DMS153 (cell line): ENCODE measurements at regions not wholly inside any gene's neighbourhood (a gene's known extent, or its start where the extent isn't known, plus 50 kb on each side); places are given as distances from the start of the nearest gene placed in this dataset.
"Not testable (repeated sequence)": the region's sequence is repeated elsewhere in the genome, so short reads cannot be mapped to it uniquely, and the experiment has no call there.

Source experiments
- DNase-seq: peaks from one replicate; lab custom pipeline; 2025; lab: John Stamatoyannopoulos, UW

DNA sequence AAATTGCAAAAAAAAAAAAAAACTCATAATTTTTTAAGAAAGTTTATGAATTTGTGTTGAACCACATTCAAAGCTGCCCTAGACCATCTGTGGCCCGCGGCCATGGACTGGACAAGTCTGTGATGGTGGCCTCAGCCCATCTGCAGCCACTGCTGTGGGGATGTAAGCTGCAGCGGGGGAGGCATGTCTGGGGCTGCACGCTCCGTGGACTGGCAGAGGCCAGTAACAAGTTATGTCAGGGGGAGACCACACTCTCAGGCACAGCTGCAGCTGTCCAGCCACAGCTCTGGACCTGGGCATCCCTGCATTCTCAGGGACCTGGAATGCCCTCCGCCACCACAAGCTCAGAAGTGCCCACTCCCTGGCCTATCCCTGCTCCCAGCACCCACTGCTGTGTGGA lies 1272.3 kb upstream of the CDH9 start:
- no peak for DNase-seq

DNA sequence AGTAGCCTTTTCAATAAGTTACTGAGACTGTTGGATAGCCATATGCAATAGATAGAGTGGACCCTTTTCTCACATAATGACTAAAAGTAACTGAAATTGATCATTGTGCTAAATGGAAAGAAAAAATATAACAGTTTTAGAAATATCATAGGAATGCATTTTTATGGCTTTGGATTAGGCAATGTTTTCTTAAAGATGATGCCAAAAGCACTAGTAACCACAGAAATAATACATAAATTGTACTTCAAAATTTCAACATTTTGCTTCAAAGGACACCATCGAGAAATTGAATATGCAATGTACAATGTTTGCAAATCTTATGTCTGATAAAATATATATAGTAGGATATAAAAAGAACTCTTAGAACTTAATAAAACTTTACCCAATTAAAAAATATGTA lies 1267.5 kb upstream of the CDH9 start:
- DNase-seq = no peak

GRCh38 chr5:28301712-28302111 lies 1263.3 kb upstream of the CDH9 start:
- DNase-seq = no peak

- DNase-seq = no peak
These were observed 1258.0 kb upstream of the CDH9 start for GRCh38 chr5:28296254-28297013.

- not testable (repeated sequence) for DNase-seq
These were observed 1248.6 kb upstream of the CDH9 start for GRCh38 chr5:28287021-28287420.

DNA sequence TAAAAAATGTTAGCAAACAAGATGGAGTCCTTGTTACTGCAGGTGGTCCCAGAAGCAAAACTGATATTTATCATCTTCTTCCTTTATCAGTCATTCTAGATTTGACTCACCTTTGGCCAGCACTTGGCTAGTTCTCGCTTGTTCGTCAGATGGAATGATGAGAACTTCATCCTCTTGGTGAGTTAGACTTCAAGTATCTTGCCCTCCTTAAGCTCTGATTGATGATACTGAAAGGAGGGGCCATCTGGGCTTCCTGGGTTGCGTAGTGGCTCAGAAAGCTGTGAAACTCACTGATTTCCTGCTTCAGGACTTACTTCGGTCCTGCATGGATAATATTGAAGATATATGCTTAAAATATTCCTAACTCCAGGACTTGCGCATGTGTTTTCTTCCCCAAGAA lies 1248.2 kb upstream of the CDH9 start:
- no peak for DNase-seq

DNA sequence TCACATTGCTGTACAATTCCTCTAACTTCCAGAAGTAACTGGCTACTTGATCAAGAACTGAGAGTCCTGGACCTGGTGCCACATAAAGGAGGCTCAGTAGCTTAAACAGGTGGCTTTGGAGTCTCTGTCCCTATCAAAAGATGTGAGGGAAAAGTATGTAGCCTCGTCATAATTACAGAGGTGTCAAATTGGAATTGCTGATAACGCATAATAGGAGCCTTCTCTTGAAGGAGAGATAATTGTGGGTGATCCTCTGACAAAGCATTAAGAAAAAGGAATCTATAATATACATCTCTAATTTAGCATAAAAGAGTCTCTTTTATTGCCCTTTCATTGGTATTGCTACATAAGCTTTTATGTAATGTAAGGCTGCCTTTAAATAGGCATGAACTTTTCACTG lies 1246.4 kb upstream of the CDH9 start:
- DNase-seq = no peak

DNA sequence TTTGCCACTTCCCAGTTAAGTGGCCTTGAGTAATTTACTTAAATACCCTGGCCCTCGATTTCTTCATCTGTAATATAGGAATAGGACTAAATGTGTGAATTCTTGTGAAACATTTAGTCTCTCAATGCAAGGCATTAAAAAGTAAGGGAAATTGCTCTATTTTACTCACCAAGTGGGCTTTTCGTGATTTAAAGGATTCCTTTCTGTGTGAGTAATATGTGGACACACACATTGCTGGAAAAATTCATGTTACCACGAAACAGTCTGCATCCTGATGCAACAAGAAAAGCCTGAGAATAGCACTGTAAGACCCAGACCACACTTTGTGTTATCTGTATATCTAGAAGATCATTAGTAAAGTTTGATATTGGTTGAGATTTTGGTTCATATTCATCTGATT lies 1243.0 kb upstream of the CDH9 start:
- DNase-seq = no peak

DNA sequence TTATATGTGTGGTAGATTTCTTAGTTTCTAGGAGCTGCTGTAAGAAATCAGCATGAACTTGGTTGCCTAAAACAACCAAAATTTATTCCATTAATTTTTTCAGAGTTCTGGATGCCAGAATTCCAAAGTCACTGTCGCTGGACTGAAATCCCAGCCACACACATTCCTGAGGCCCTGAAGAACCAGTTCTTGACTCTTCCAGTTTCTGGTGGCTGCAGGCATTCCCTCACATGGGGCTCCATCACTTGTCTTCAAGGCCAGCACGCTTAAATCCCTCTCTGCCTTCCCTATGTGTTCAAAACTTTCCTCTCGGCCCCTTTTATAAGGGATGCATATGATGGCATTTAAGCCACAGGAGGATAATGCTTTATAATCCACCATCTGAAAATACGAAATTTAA lies 1237.5 kb upstream of the CDH9 start:
- no peak for DNase-seq

- DNase-seq = no peak
These were observed 1231.6 kb upstream of the CDH9 start for GRCh38 chr5:28269978-28270377.

DNA sequence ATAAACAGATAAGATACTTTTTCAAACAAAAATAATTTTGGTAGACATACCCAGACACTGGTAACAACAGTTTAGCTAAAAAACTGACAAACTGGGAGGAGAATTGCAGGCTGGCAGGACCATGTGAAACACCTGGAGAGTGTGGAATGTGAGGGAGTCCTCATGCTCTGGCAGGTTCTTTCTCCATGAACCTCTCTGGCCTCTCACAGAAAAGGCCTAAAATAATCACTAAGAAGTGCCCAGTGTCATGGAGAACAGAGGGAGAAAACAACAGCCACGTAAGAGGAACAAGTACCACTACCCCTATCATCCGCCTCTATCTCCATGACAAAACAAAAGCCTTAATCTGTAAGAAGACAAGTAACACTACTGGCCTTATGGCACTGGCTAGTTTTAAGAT lies 1227.5 kb upstream of the CDH9 start:
- no peak for DNase-seq

DNA sequence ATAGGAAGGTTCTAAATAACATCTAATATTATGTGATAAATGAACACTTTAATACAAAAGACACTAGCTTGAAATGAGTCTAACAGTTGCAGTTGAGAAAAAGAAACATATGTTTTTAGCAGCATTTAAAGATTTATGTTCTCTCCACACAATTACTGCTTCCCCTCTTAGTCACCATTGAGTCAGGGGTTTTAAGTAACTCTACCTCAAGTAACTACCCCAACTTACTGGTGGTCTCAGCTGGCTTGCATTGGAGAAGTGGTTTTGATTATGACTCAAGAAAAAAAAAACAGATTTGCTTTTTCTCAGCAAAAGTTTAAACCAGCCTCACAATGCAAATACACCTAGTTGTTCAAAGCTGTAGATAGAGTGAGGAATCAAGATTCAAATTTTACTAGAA lies 1216.5 kb upstream of the CDH9 start:
- no peak for DNase-seq

DNA sequence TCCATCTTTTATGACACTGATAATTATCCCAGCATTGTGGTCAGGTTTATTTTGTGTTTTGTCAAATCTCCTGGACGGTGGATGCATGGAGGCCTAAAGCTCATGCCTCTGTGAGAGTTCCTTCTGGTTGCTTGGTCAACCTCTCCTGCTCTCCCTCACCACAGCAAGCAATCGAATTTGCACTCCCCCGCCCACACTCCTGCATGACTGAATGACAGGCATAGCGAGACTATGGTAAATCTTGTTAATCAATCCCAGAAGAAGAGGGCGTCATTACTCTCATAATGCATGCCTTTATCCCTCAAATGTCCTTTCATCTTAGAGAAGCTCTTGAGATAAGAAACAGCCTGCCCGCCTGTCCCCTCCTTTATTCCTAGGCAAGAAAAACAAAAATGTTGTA lies 1215.0 kb upstream of the CDH9 start:
- DNase-seq = no peak

DNA sequence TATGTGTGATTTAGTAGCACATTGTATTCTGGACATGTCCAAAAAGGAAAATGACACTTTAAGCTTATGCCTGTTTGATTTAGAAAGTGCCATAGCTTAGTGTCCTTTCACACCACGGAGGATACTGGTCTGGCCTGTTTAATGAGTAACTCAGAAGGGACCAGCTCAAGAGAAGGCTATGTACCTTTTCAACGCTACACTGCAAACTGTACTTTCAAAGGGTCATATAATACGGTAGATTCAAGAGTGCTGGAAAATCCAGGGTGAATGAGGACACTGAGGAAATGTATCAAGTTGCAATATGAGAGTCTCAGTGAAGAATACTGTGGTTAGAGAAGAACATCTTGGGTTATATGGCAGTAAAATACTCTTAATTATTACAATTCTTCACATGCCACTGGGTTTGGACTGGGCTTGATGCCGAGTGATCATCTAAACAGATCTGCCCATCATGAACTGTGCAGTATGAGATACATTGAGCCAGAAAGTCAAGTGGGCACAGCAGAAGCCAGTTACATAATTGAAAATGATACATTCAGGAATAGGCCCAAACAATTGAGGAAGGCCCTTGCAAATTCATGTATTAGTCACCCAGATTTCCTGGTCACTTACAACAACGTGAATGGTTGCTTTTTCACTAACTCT lies 1211.5 kb upstream of the CDH9 start:
- no peak for DNase-seq

DNA sequence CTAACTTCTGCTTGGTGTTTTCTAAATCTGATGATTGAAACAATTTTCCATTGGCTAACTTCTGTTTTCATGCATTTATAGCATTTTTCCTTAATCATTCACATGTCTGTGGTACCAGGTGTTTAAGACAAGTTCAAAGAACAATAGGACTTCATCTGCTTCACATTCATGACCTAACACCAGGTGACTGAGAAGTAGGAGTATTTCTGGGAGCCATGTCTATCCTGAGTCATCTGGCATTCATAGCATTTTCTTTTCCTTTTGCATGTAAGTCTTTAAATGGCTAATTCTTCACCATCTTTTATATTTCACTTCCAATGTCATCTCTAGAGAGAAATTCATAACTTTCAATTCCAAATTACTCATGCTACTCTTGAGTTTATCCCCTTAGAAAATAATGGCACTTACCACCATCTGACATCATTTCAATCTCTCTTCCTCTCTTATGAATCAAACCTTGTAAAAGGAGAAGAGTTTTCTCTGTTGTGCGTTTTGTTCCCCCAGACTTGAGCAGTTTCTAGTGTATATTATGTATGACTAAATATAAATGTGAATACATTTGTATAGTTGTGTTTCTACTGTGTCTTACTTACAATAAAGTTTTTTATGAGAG lies 1196.1 kb upstream of the CDH9 start:
- DNase-seq = no peak

DNA sequence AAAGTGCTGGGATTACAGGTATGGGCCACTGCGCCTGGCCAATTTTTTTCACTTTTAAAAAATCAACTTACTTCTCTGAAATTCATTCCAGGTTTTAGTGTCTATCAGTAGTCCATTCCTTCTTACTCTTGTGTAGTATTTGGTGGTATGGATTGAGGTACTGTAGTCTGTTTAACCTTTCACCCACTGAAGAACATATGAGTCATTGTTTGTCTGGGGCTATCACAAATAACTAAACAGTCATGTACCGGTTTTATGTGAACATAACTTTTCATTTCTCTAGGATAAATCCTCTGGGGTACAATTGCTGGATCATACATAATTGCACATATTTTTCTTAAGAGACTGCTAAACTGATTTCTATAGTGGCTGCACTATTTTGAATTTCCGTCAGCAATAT lies 1188.0 kb upstream of the CDH9 start:
- no peak for DNase-seq

GRCh38 chr5:28219539-28219938 lies 1181.2 kb upstream of the CDH9 start:
- no peak for DNase-seq

DNA sequence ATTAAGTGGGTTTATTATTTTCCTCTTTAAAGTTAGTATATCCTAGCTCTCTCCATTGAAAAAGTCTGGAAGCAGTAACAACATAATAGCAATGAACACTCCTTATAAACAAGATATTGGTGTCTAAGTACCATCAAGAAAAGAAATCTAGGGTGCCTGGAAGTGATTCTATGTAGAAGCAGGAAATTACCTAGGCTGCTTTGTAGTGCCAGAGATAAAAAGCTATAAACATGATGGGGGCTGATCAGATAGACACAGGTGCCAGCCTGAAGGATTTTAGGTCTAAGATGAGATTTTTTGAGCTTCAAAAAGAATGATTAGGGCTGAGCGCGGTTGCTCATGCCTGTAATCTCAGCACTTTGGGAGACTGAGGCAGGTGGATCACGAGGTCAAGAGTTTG lies 1179.3 kb upstream of the CDH9 start:
- DNase-seq = no peak

DNA sequence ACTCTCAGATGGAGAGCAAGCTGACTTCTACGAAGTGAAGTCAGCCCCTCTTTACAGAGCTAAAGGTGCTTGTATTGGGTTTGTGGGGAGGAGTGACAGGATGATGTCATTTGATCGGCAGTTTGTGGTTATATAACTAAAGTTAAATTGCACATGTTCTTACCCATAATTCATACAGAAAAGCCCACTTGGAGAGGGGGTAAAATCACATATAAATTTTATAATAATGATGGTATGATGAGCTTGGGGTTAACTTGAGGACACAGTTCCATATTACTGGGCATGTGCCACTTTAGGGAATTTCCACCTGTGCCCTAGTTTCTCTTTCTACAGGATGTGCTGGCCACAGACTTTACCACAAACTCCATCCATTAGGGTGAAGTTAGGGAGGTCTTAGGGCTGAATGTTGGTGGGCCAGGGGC lies 1178.6 kb upstream of the CDH9 start:
- DNase-seq = no peak

DNA sequence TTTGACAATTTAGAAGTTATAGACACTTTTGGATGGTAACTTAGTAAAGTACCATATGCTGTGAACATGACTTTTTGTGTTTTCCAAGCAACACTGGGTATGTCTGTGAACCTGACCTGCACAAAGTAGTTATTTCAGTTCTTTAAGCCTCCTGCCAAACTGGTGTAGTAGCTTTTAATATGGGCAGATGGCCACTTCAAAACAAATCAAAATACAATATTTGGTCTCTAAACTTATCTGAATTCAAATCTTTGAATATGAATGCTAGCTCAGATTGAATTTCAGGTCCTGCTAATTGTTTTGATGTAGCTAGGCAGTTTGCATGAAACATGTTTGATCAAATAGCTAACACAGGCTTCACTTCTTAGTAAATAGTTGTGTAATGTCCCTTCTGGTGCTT lies 1176.7 kb upstream of the CDH9 start:
- no peak for DNase-seq

DNA sequence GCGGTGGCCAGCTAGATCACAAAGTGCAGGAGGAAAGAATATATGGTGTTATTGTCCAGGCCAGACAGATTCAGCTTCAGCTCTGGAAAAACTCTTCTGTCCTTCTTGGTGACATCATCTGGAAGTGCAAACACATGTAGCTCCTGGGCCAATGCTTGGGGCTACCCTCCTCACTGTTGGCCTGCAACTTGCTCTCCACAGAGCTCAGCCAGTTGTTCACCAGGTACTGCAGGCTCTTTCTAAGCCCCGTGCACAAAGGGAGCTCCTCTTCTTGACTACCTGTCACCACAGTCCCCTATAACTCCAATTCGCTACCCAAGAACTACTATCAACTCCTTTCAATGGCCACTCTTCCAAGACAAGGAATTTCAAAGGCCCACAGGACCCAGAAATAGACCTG lies 1175.9 kb upstream of the CDH9 start:
- no peak for DNase-seq

DNA sequence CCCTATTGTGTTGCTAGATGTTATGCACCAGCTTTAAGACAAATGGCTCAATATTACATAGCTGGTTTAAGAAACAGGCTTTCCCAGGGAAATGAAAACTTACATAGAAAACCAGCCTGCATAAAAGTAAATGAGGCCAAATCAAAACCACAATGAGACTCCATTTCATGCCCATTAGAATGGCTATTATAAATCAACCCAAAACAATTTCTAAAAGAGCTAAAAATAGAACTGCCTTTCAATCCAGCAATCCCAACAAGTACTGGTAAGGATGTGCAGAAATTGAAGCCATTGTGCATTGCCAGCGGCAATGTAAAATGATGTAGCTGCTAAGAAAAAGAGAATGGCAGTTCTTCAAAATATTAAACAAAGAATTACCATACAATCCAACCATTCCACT lies 1170.0 kb upstream of the CDH9 start:
- no peak for DNase-seq

DNA sequence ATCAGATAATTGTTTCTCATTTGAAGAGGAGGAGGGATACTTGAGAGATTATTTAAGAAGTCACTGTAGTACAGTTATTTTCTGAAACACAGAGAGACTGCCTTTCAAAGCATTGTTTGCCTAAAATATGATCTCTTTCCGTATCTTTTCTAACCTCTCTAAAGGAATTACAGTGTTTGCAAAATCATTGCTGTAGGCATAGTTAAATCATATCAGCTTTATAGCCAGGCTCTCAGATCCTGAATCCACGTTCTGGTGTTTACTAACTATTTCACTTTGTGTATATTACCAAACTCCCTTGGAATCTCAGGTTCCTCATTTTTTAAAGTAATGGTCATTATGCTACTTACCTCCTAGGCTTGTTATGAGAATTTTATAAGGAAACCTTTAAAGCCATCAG lies 1151.6 kb upstream of the CDH9 start:
- no peak for DNase-seq

DNA sequence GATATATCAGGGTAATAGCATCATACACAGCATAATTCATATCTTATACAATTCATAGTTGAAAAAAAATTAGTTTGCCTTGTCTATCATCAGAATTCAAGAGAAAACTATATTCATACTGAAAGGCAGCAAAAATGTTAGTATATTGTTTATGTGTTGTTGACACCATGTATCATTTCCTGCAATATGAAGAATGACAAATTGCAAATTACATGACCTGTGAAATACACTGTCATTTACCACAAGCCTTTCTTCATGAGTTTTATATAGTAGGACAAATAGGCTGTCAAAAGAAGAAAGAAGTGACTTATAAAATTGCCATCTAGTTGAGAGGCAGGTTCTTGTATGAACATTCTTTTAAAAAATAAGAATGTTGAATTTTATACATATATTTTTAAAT lies 1136.3 kb upstream of the CDH9 start:
- DNase-seq = no peak
